ENCODE measurements at regions not wholly inside any gene's neighbourhood (a gene's known extent, or its start where the extent isn't known, plus 50 kb on each side); places are given as distances from the start of the nearest gene placed in this dataset.
"Not testable (repeated sequence)": the region's sequence is repeated elsewhere in the genome, so short reads cannot be mapped to it uniquely, and the experiment has no call there.

GRCh38 chr2:126085011-126085795, 570.8 kb upstream of the GYPC start:
- no peak for DNase-seq (ENCODE audit: low spot score)

- DNase-seq (ENCODE audit: low spot score): no peak
Measured at GRCh38 chr2:126100962-126101361, 555.0 kb upstream of the GYPC start.

DNA sequence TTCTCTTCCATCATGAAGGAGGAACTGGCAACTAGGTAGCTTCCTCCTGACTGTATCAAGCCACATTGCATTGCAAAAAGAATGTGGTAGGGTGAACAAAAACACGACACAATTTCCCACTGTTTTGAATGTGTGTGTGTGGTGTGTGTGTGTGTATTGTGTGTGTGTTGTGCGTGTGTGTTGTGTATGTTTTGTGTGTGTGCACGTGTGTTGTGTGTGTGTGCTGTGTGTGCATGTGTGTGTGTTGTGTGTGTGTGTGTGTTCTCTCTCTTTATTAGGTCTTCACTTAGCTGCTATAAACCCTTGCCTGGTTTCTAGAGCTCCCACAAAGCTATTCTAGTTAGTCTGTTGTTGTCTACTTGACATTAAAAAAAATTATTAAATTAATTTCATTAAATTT, 550.0 kb upstream of the GYPC start:
- DNase-seq (ENCODE audit: low spot score): no peak

DNA sequence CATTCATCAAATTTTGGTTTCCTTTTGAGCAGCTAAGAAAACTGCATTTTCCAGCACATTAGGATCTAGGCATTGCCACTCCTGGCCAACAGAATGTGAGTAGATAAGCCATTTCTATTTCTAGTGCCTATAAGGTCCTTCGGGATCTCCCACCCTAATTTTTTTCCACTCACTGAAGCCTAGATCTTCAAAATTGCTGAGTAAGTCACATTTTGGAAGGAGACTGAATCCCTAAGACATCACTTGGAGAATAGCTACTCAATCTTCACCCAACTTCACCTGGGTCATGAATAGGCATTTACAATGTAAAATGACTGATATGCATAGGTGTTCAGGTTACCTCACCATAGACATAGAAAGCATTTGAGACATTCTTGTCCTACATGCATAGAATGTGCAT, 548.1 kb upstream of the GYPC start:
- no peak for DNase-seq (ENCODE audit: low spot score)

- DNase-seq (ENCODE audit: low spot score): no peak
Measured at GRCh38 chr2:126115975-126116374, 540.0 kb upstream of the GYPC start.

GRCh38 chr2:126117886-126118285, 538.1 kb upstream of the GYPC start:
- no peak for DNase-seq (ENCODE audit: low spot score)

GRCh38 chr2:126145752-126146151, 510.2 kb upstream of the GYPC start:
- no peak for DNase-seq (ENCODE audit: low spot score)

DNA sequence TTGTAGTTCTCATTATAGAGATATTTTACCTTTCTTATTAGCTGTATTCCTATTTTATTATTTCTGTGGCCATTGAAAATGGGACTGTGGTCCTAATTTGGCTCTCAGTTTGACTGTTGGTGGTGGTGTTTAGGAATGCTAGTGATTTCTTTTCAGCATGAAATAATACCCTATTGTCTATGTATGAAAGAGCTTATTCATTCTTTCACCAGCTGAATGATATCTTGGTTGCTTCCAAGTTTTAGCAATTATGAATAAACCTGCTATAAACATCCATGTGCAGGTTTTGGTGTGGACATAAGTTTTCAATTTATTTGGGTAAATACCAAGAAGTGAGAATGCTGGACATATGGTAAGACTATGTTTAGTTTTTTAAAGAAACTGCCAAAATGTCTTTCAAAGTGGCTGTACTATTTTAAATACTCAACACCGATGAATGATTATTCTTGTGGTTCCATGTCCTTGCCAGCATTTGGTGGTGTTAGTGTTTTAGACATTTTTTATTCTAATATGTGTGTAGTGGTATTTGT, 501.6 kb upstream of the GYPC start:
- DNase-seq (ENCODE audit: low spot score): no peak

GRCh38 chr2:126160950-126161349, 495.0 kb upstream of the GYPC start:
- DNase-seq (ENCODE audit: low spot score): not testable (repeated sequence)

DNA sequence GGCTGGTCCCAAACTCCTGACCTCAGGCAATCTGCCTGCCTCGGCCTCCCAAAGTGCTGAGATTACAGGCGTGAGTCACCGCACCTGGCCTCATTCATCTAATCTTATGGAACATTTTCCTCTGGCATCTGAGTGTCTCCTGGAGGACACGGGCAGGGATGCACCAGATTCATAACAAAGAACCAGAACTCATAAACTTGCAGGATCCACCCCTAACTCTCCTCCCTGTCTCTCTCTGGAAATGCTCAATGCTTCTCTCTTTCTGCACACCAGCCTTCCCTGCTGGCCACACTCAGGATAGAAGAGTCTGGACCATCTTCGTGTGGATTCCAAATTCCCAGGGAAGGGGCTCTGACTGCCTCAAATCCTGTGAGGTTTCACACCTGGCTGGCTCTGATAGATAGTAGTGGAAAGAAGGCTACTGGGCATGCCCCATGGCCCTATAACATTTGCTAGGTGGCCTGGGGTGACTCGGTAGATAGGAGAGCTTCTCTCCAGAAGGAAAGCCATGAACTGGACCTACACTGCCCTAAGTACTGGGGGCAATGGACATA, 483.2 kb upstream of the GYPC start:
- DNase-seq (ENCODE audit: low spot score): no peak

GRCh38 chr2:126175222-126175621, 480.7 kb upstream of the GYPC start:
- DNase-seq (ENCODE audit: low spot score): no peak

DNA sequence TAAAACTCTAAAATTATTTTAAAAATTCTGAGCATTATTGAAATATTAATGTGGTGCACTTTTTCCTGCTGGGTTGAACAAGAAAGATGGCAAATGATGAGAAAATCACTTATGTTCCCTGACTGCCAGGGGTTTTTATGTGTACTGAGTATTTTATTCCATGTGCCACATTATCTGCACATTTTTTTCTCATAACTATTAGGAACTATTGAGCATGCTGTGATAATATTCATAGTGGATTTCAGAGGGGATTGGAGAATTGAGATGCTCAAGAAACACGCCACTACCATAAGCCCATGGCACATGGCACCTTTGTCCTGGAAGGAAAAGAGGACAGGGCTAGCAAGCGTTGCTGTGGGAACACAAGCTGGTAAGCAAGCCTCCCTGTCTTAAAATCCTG, 478.5 kb upstream of the GYPC start:
- no peak for DNase-seq (ENCODE audit: low spot score)

GRCh38 chr2:126187668-126188067, 468.3 kb upstream of the GYPC start:
- no peak for DNase-seq (ENCODE audit: low spot score)

GRCh38 chr2:126189527-126189926, 466.4 kb upstream of the GYPC start:
- DNase-seq (ENCODE audit: low spot score): no peak

GRCh38 chr2:126200538-126200937, 455.4 kb upstream of the GYPC start:
- DNase-seq (ENCODE audit: low spot score): no peak

DNA sequence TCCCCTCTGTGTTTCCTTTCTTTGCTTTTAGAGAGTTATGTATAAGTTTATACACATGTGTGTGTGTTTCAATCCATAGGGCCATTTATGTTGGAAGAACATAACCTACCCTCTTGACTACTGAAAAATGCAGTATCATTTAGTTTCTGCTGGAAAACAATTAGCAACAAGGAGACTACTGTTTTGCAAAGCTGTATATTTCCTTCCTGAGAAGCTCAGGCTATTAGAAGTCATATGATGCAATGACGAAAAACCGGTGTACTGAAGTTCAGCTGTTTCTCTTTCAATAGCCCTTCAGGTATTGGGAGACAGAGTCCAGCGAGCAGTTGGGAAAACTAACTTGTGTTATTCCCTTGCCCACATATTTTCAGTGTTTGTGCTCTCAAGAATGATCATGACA, 447.7 kb upstream of the GYPC start:
- DNase-seq (ENCODE audit: low spot score): no peak

GRCh38 chr2:126212735-126213134, 443.2 kb upstream of the GYPC start:
- DNase-seq (ENCODE audit: low spot score): no peak

- DNase-seq (ENCODE audit: low spot score): no peak
Measured at GRCh38 chr2:126219081-126219480, 436.9 kb upstream of the GYPC start.

DNA sequence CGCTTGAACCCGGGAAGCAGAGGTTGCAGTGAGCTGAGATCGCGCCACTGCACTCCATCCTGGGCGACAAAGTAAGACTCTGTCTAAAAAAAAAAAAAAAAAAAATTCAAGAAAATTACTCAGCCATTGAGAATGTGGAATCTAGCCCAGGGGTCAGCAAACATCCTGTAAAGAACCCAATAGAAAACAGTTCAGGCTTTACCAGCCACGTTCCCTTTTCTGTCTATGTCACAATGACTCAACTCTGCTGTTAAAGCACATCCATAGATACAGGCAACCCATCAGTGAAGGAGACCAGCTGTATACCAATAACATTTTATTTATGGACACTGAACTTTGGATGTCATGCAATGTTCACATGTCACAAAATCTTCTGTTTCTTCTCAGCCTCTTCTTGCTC, 435.6 kb upstream of the GYPC start:
- no peak for DNase-seq (ENCODE audit: low spot score)

- no peak for DNase-seq (ENCODE audit: low spot score)
Measured at GRCh38 chr2:126221506-126221905, 434.5 kb upstream of the GYPC start.

DNA sequence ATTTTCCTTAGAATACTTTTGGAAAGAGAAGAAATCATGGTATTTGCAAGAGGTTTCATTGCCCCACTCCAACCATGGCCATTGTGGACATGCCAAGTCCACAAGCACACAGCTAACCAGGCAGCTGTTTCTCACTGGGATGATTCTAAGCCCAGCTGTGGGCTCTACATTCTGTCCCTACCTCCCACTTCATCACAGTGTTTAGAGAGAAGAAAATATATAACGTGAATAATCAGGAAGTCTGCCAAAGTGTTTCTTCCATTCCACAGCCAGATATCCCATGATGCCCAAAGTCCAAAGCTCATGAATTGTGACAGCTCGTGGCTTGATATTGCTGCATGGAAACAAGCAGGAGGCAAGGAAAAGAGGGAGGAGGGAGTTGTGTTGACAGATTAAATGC, 433.7 kb upstream of the GYPC start:
- no peak for DNase-seq (ENCODE audit: low spot score)

DNA sequence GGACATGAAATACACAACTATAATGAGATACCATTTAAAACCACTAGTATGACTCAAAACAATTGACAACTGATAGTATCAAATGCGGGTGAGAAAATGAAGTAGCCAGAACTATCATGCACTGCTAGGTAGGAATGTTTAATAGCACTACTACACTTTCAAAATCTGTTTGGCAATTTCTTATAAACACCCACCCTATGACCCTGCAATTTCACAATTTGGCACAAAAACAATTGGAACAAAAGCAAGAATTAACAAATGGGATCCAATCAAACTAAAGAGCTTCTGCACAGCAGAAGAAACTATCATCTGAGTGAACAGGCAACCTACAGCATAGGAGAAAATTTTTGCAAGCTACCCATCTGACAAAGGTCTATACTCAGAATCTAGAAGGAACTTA, 431.2 kb upstream of the GYPC start:
- no peak for DNase-seq (ENCODE audit: low spot score)

DNA sequence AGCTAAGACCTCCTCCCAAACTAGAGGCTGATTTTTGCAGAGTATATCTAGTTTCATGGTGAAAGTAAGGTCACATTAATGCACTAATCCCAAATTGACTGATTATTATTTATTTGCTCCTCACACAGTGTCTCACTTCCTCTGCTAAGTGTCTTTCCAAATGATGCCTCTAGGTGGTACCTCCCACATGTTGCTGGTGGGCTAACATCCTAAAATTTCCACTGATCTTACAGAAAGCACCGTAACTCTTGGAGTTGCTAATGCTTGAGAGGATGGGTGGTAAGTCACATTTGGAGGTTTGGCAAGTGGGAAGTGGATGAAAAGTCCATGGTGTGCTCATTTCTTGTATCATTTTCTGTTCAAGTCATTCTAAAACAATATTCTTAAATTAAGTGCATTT, 428.7 kb upstream of the GYPC start:
- DNase-seq (ENCODE audit: low spot score): no peak

DNA sequence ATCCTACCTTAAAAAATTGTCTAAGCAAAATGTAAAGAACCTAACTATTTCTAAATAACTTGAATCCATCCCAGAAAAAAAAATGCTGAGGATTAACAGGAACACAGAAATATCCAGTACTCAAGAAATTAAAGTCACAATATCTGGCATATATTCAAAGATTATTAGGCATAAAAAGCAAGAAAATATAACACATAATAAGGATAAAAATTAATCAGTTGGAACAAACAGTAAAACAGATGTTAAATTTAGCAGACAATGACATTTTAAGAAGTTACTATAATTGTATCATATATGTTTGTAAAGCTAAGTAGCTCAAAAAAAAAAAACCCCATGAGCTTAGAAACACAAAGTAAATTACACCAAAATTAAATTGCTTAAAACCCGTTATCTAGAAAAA, 427.4 kb upstream of the GYPC start:
- no peak for DNase-seq (ENCODE audit: low spot score)
